ENCODE measurements at regions not wholly inside any gene's neighbourhood (a gene's known extent, or its start where the extent isn't known, plus 50 kb on each side); places are given as distances from the start of the nearest gene placed in this dataset.

DNA sequence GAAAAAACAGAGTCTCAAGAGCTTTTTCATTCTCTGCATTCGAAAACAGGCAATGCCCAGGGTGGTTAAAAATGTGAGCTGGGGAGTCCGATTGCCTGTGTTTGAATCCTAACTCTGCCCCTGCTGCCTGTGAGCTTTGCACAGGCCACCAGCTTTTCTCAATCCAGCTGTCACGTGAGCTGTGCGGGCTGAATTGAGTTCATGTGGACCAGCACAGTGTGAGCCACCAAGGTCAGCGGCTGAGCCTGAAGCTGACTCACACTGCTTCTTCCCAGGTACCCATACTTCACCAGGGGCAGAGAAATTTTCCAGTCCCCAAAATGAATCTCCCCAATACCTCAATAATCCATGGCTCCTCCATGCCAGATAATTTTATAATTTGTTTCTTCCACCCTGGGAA, 64.4 kb upstream of the SLCO3A1 start:
- DNase-seq (ENCODE audit: low spot score), result no peak
- FAIRE-seq, result no peak

DNA sequence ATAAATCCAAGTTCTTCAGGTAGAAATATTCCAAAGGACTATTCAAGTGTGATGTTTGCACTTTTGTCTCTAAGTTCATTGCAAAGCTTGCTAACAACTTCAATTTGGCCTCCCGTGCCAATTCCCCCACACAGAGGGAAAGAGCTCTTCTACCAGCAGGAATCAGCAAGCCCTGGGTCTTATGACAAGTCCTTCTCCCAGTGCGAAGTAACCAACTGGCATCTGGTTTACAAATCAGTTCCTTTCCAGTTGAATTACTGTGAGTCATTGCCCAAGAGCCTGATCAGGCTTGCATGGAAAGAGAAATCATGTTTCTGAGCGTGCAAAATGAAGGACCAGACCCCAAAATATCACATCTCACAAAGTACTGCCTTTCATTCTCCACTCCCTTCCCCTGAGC, 62.7 kb upstream of the SLCO3A1 start:
- FAIRE-seq (no peak), DNase-seq (ENCODE audit: low spot score) (no peak)

DNA sequence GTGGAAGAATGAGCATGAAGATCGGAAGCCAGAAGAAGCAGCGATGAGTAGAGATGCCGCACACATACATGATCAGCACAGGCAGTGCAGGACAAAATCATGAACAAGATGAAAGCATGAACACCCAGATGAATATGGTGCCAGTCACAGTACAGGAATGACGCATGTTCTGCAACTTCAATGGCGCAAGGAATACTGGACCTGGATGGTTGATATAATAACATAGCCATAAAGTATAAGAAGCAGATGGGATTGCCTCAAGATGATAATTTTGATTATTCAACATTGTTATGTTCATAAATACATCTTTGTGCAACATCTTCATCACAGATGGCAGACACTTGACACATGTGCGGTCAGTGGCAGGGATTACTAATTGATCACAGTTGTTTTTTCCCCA, 59.7 kb upstream of the SLCO3A1 start:
- peak; percentile 20 for FAIRE-seq
- DNase-seq (ENCODE audit: low spot score), result no peak

DNA sequence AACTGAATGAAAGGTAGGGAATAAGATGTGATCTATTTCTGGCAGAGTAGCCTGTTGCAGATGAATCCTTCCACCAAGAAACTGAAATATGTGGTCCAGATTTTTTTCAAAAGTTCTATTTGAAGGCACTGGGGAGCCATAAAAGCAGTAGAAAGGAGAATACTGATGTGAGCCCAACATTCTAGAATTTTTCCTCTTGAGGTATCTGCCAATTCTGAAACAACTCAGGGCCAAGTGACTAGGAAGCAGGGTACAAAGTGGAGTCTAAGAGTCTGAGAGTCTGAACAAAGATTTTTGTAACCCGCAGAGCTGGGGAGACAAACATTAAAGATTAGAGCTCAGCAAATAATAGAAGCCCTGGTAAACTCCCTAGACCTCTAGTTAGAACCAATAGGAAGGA, 58.3 kb upstream of the SLCO3A1 start:
- no peak for DNase-seq (ENCODE audit: low spot score)
- FAIRE-seq, result no peak

DNA sequence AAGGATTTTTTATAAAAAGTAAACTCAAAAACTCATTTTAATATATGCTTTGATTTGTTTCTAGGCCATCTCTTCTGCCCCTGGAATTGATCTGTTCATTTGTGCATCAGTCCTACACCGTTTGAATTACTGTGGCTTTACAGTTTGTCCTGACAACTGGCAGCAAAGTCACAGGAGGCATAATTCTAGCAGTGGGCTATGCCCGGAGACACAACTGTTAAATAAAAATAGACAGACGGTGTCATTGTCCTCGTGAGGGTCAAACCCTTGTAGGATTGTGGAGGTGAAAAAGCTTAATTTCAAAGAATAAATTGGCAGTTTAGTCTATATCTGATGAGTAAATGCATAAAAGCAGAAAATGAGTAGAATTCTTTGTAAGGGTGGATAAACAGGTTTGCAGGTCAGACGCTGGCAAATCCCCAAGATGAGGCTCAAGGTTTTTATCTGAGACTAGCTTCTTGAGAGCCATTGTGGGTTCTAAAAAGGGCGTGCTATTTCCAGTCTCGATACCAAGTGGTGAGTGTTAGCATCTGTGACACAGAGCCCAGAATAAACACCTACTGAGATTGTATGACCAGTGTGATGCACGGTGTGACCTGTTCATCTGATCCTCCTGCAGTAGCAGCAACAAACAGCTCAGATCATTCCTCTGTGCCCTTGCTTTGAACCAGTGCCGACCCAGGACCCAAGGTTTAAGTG, 51.5 kb upstream of the SLCO3A1 start:
- FAIRE-seq, result no peak

DNA sequence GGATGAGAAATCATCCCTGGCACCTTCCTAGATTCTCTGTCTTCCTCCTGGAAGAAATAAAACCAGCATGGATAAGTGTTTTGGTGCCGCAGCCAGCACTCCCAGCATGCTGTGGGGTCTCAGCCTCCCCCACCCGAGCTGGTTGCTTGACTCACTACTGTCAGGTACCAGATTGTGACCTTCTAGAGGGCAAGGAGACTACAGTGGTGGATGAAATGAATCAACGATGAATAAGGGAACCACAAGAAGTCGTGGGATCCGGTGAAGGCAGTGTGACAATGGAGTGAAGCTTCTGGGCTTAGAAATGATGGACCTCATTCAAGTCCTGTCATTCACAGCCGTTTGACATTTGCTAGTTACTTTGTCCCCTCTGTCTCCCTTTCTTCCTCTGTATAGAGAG, 50.2 kb upstream of the SLCO3A1 start:
- FAIRE-seq, result no peak
- DNase-seq (ENCODE audit: low spot score), result no peak

More for the DNA sequence above, 51.5 kb upstream of the SLCO3A1 start:
- no peak for DNase-seq (ENCODE audit: low spot score)

All from urothelium cell line (cell line).